Activated CD8-positive, alpha-beta memory T cell treated with anti-CD3 and anti-CD28 coated beads for 36 hours (primary cell): ENCODE measurements at regions not wholly inside any gene's neighbourhood (a gene's known extent, or its start where the extent isn't known, plus 50 kb on each side); places are given as distances from the start of the nearest gene placed in this dataset.

ENCODE experiments used
- CTCF ChIA-PET: fragments of 350-600 bp; sonication (Branson Sonifier 250); formaldehyde crosslinking; loops from one replicate; lab custom pipeline; 2021; ENCODE audit warnings: antibody characterized with exemption; lab: Charles Lee
- POLR2A ChIA-PET: fragments of 350-600 bp; sonication (Branson Sonifier 250); formaldehyde crosslinking; loops from one replicate; lab custom pipeline; 2021; ENCODE audit warnings: antibody characterized with exemption; lab: Charles Lee

- ChIA-PET CTCF (no interaction called here), POLR2A (no interaction called here)
Observed at GRCh38 chr1:29516063-29516820, 279.9 kb downstream of the PTPRU start.

- ChIA-PET CTCF (no interaction called here), POLR2A (no interaction called here)
Observed at GRCh38 chr1:29515170-29515955, 279.0 kb downstream of the PTPRU start.

- CTCF ChIA-PET, result no interaction called here
- POLR2A ChIA-PET, result no interaction called here
Observed at GRCh38 chr1:29514361-29515169, 278.2 kb downstream of the PTPRU start.

- ChIA-PET POLR2A (no interaction called here), CTCF (no interaction called here)
Observed at GRCh38 chr1:29513357-29513756, 277.0 kb downstream of the PTPRU start.

- ChIA-PET POLR2A (no interaction called here), CTCF (no interaction called here)
Observed at GRCh38 chr1:29511436-29511835, 275.1 kb downstream of the PTPRU start.

- ChIA-PET POLR2A (no interaction called here), CTCF (no interaction called here)
Observed at GRCh38 chr1:29508458-29509107, 272.3 kb downstream of the PTPRU start.

GRCh38 chr1:29506678-29507225, 270.4 kb downstream of the PTPRU start:
- ChIA-PET POLR2A (no interaction called here), CTCF (no interaction called here)

- ChIA-PET CTCF (no interaction called here), POLR2A (no interaction called here)
Observed at GRCh38 chr1:29505532-29506220, 269.4 kb downstream of the PTPRU start.

- POLR2A ChIA-PET, result no interaction called here
Observed at GRCh38 chr1:29504709-29505410, 268.5 kb downstream of the PTPRU start.

GRCh38 chr1:29504196-29504595, 267.9 kb downstream of the PTPRU start:
- POLR2A ChIA-PET, result no interaction called here
- CTCF ChIA-PET, result no interaction called here

More at GRCh38 chr1:29504709-29505410, 268.5 kb downstream of the PTPRU start:
- CTCF ChIA-PET, result no interaction called here

- POLR2A ChIA-PET, result no interaction called here
- CTCF ChIA-PET, result no interaction called here
Observed at GRCh38 chr1:29502911-29503840, 266.9 kb downstream of the PTPRU start.

GRCh38 chr1:29502225-29502910, 266.0 kb downstream of the PTPRU start:
- CTCF ChIA-PET, result no interaction called here
- POLR2A ChIA-PET, result no interaction called here

- CTCF ChIA-PET, result no interaction called here
- POLR2A ChIA-PET, result no interaction called here
Observed at GRCh38 chr1:29501227-29501976, 265.1 kb downstream of the PTPRU start.

- POLR2A ChIA-PET, result no interaction called here
Observed at GRCh38 chr1:29500651-29501050, 264.3 kb downstream of the PTPRU start.

GRCh38 chr1:29500041-29500440, 263.7 kb downstream of the PTPRU start:
- CTCF ChIA-PET, result no interaction called here
- POLR2A ChIA-PET, result no interaction called here

More at GRCh38 chr1:29500651-29501050, 264.3 kb downstream of the PTPRU start:
- CTCF ChIA-PET, result no interaction called here

- POLR2A ChIA-PET, result no interaction called here
- CTCF ChIA-PET, result no interaction called here
Observed at GRCh38 chr1:29499104-29499650, 262.9 kb downstream of the PTPRU start.
